ENCODE measurements at regions not wholly inside any gene's neighbourhood (a gene's known extent, or its start where the extent isn't known, plus 50 kb on each side); places are given as distances from the start of the nearest gene placed in this dataset.
"Not testable (repeated sequence)": the region's sequence is repeated elsewhere in the genome, so short reads cannot be mapped to it uniquely, and the experiment has no call there.

DNA sequence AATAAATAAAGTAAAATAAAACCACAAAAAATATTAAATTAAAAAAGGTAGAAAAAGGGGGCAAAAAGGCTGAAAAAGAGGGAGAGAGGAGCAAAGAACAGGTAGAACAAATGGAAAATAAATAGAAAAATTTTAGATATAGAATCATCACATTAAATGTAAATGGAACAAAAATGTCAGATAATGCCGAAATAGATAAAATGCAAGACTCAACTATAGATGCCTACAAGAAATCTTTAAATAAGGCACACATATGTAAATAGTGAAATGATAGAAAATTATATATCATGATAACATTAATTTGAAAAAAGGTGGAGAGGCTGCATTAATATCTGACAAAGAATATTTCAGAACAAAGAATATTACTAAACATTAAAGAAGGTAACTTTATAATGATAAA lies 477.1 kb upstream of the SPRY2 start:
- Histone ChIP-seq H3K27ac (no peak overlapping the region), H3K4me3 (no peak overlapping the region), H3K4me1 (no peaks in the 10 kb centered on the region), H3K36me3 (no peaks in the 10 kb centered on the region), H3K9me3 (no peaks in the 10 kb centered on the region), H3K27me3 (no peaks in the 10 kb centered on the region)
- no peak for DNase-seq
- TF ChIP-seq, protein P1, sequence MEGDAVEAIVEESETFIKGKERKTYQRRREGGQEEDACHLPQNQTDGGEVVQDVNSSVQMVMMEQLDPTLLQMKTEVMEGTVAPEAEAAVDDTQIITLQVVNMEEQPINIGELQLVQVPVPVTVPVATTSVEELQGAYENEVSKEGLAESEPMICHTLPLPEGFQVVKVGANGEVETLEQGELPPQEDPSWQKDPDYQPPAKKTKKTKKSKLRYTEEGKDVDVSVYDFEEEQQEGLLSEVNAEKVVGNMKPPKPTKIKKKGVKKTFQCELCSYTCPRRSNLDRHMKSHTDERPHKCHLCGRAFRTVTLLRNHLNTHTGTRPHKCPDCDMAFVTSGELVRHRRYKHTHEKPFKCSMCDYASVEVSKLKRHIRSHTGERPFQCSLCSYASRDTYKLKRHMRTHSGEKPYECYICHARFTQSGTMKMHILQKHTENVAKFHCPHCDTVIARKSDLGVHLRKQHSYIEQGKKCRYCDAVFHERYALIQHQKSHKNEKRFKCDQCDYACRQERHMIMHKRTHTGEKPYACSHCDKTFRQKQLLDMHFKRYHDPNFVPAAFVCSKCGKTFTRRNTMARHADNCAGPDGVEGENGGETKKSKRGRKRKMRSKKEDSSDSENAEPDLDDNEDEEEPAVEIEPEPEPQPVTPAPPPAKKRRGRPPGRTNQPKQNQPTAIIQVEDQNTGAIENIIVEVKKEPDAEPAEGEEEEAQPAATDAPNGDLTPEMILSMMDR (IDR thresholded peaks at IDR 0.05) = no peak
- TF ChIP-seq POLR2A (IDR thresholded peaks at IDR 0.05) = no peak
- intact Hi-C loops (cut with DNase I; ENCODE audit: low total_unique reads) = no loop called here

DNA sequence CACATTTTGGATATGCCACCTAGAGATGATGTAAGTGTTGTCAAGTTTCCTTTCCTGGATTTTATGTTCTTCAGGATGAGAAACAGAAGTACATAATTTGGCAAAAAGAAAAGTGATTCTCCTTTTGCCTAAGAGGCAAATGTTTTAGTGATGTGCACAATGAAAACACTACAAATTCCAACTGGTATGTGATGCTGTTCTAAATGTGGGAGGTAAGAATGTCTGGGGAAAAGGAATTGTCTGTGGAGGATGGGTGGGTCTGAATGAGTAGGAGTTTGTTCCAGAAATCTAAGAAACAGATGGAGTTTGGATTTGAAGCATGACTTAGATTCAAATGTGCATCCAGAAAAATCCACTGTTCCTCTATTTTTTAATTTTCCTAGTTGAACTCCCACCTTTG lies 473.6 kb upstream of the SPRY2 start:
- no peak for TF ChIP-seq POLR2A (IDR thresholded peaks at IDR 0.05)
- TF ChIP-seq, protein P1 (IDR thresholded peaks at IDR 0.05) = no peak
- no peaks in the 10 kb centered on the region for H3K27me3 ChIP-seq
- no peaks in the 10 kb centered on the region for H3K9me3 ChIP-seq
- DNase-seq = no peak
- no peak overlapping the region for H3K27ac ChIP-seq
- H3K4me3 ChIP-seq = no peak overlapping the region
- no peaks in the 10 kb centered on the region for H3K36me3 ChIP-seq
- intact Hi-C loops (cut with DNase I; ENCODE audit: low total_unique reads) = no loop called here
- H3K4me1 ChIP-seq = no peaks in the 10 kb centered on the region

DNA sequence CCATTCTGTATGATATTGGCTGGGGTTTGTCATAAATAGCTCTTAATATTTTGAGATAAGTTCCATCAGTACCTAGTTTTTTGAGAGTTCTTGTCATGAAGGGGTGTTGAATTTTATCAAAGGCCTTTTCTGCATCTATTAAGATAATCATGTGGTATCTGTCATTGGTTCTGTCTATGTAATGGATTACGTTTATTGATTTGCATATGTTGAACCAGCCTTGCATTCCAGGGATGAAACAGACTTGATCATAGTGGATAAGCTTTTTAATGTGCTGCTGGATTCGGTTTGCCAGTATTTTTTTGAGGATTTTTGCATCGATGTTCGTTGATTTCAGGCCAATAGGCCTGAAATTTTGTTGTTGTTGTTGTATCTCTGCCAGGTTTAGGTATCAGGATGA lies 469.4 kb upstream of the SPRY2 start:
- DNase-seq; H3K27ac ChIP-seq; H3K4me1 ChIP-seq; H3K4me3 ChIP-seq; H3K9me3 ChIP-seq; H3K27me3 ChIP-seq; H3K36me3 ChIP-seq; intact Hi-C loops (cut with DNase I; ENCODE audit: low total_unique reads): not testable (repeated sequence)

DNA sequence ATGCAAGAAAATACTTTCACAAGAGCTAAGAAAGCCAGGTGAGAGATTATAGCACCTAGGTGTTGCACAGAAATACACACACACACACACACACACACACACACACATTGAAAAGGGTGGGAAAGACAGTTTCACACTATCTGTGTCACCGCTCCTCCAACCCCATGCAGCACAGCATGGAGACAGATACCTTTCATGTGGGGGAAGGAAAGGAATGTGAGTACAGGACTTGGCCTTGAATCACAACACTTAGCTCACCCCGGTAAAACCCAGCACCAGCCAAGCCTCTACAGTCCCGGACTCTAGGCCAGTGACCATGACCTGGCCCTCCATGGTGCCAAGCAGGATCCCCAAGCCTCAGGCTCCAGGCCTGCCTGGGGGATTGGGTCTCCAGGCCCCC lies 462.0 kb upstream of the SPRY2 start:
- DNase-seq = no peak
- H3K36me3 ChIP-seq = no peaks in the 10 kb centered on the region
- no peaks in the 10 kb centered on the region for H3K27me3 ChIP-seq
- intact Hi-C loops (cut with DNase I; ENCODE audit: low total_unique reads) = no loop called here
- TF ChIP-seq, protein P1 (IDR thresholded peaks at IDR 0.05) = no peak
- TF ChIP-seq POLR2A (IDR thresholded peaks at IDR 0.05) = no peak
- H3K4me3 ChIP-seq = no peak overlapping the region
- H3K27ac ChIP-seq = no peak overlapping the region
- no peaks in the 10 kb centered on the region for H3K9me3 ChIP-seq
- H3K4me1 ChIP-seq = no peaks in the 10 kb centered on the region

DNA sequence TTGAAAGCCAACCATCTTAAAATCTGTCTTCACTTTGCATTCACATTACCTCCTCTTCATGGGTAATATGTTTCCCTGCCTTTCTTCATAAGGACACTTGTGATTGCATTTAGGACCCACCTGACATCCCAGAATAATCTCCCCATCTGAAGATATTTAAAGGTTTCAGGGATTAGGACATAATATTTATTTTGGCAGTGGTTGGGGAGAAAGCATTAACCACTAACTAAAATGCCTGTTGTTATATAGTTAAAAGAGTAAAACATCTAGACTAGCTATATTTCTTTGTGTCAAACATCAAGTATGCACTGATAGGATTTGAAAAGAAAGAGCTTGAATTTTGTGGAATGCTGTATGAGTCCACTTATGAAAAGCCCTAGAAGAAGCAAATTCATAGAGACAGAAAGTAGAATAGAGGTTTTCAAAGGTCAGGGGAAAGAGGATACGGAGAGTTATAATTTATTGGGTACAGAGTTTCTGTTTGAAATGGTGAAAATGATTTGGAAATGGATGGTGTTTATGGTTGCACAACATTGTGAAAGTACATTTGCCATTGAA lies 457.7 kb upstream of the SPRY2 start:
- DNase-seq = no peak
- Histone ChIP-seq H3K9me3 (no peaks in the 10 kb centered on the region), H3K36me3 (no peaks in the 10 kb centered on the region), H3K27ac (no peak overlapping the region), H3K27me3 (no peaks in the 10 kb centered on the region), H3K4me3 (no peak overlapping the region), H3K4me1 (no peaks in the 10 kb centered on the region)
- intact Hi-C loops (cut with DNase I; ENCODE audit: low total_unique reads) = no loop called here
- TF ChIP-seq, protein P1 (IDR thresholded peaks at IDR 0.05) = no peak
- TF ChIP-seq POLR2A (IDR thresholded peaks at IDR 0.05) = no peak

DNA sequence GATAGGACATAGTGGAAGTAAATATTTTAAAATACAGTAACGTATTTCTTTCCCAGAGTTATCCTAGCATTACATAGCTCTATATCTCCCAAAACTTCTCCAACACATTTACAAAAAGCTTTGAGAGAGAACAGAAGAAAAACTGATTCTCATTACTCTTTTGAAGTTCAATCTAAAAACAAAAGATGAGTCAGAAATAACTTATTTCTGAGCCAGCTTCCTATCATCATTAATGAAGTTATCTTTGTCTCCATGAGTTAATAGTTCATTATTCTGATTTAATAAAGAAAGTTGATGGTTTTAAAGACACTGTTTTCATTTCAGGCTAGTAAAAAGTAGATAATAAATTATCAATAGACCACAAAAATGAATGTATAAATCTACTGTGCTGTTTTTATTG lies 446.7 kb upstream of the SPRY2 start:
- no peak for DNase-seq
- no peak overlapping the region for H3K27ac ChIP-seq
- H3K4me1 ChIP-seq = no peaks in the 10 kb centered on the region
- no peak overlapping the region for H3K4me3 ChIP-seq
- intact Hi-C loops (cut with DNase I; ENCODE audit: low total_unique reads) = no loop called here
- no peaks in the 10 kb centered on the region for H3K9me3 ChIP-seq
- H3K36me3 ChIP-seq = no peaks in the 10 kb centered on the region
- TF ChIP-seq, protein P1 (IDR thresholded peaks at IDR 0.05) = no peak
- no peak for TF ChIP-seq POLR2A (IDR thresholded peaks at IDR 0.05)
- H3K27me3 ChIP-seq = no peaks in the 10 kb centered on the region
